Caki2 (cell line): ENCODE measurements at regions not wholly inside any gene's neighbourhood (a gene's known extent, or its start where the extent isn't known, plus 50 kb on each side); places are given as distances from the start of the nearest gene placed in this dataset.
A peak's percentile ranks its signal among the peaks of the same experiment; 100 is the strongest.

Experiments used
- DNase-seq: peaks from one replicate; pipeline ENCODE4 v3.0.0-alpha.2; 2015; ENCODE audit warnings: low read depth
- in situ Hi-C: cut with HindIII; loops from 2 replicates; pipeline ENCODE4 v1.10.0; 2016; ENCODE audit warnings: low sequenced_read_pairs, low pct_unique_long_range_greater_than_20kb, mixed read lengths

GRCh38 chr13:31631071-31631470 is 108.3 kb upstream of the RXFP2 start:
- no peak for DNase-seq
- in situ Hi-C loops: no loop called here

DNA sequence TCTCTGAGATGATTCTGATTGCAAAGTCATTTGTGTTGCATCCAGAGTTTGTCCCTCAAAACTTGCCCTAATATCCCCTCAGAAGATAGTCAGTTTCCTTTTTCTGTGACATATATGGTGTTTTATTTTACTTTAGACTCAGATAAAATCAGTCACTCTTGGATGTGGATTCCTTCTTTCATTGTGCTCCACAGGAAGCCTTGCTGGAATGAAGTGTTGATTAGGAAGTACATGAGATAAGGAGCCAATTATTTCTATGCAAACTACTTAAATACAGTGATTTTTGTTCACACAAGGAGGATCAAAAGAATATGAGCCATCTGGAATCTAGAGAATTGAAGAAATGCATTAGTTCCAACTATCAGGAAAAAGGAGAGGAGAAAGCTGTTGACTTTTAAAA is 107.6 kb upstream of the RXFP2 start:
- in situ Hi-C loops: no loop called here

DNA sequence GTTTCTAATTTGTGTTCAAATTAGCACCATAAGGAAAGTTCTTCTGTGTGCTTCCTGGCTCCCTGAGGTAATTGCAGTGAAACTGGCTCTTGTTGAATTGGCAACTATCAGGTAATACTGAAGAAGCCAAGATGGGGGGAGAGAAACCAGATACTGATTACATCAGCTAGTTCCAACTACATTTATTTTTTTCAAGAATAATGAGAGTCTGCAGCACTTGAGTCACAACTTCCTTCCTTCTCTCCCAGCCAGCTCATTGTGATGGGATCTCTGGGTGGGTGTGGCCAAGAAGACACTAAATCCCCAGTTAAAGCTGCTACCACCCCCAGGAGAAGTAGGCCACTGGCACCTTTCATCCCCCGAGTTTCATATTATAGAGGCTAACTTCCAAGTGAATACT is 100.7 kb upstream of the RXFP2 start:
- in situ Hi-C loops: no loop called here
- DNase-seq: no peak

More for the DNA sequence above, 107.6 kb upstream of the RXFP2 start:
- DNase-seq: no peak

DNA sequence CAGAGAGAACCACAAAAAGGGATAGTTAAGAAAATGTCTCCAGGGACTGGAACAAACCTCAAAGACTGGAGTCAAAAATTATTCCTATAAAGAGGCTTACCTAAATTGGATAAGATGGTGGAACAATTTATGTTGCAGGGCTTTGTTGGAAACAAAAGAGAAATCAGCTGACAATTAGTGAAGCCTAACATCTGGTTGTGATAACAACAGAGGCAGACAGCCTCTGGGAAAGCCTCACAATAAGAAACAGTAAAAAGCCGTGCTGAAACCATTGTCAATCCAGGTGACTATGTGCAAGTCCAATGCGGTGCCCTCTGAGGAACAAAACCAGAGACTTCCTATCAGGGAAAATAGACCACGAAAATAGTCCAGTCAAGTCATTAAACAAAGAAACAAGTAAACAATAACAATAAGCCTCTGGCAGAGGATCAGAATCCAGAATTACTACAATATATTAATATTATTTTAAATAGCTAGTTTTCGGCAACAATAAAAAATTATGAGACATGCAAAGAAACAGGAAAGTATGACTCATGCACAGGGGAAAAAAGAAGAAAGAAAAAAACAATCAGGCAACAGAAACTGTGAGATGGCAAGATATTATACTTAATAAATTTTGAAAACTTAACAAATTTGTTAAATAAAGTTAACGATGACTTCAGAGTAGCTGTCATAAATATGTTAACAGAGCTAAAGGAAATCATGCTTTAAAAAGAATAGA is 99.7 kb upstream of the RXFP2 start:
- no peak for DNase-seq
- in situ Hi-C loops: no loop called here

- DNase-seq: no peak
- in situ Hi-C loops: no loop called here
Measured at GRCh38 chr13:31649766-31650165, 89.6 kb upstream of the RXFP2 start.

DNA sequence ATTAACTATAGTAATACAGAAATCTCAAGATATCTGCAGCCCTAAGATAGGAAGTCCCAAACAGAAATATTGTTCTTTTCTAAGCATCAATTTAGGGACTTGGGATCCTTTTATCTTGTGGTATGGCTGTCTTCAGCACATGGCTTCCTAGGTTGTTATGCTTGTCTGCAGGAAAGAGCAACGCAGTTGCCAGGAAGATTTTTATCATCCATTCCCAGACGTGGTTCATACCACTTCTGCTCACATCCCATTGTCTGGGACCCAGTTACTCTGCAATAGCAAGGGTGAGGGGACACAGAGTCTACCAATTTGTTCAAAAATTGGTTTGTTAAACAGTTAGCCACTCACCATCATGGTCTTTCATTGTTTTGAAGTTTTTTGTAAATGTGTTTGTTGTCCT is 85.6 kb upstream of the RXFP2 start:
- DNase-seq: no peak

GRCh38 chr13:31663880-31664585 is 75.3 kb upstream of the RXFP2 start:
- in situ Hi-C loops: no loop called here
- no peak for DNase-seq

More for the DNA sequence above, 85.6 kb upstream of the RXFP2 start:
- in situ Hi-C loops: no loop called here

GRCh38 chr13:31670831-31671617 is 68.3 kb upstream of the RXFP2 start:
- peak; percentile 1 for DNase-seq
- in situ Hi-C loops: no loop called here

- no peak for DNase-seq
- in situ Hi-C loops: no loop called here
Measured at GRCh38 chr13:31674051-31674450, 65.3 kb upstream of the RXFP2 start.

DNA sequence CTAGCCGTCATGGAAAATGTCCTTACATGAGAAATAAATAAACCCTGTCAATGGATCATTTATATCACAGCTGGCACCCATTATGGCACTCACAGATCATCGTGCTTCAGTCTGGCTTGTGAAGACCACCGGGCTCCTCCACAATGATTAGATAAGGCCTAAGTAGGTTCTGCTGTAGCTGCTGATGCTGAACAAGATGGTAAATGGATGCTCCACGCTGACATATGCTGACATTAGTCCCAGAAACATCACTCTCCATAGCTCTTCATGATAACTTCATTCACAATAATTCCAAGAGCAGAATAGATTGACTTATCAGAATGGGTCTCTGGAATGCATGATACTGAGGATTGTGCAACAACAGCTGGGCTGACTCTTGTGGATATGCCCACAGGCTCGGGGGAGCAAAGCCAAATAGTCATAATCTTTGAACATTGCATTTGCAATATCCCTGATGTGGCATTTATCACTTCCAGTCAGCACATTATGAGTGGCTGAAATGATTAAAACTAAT is 63.8 kb upstream of the RXFP2 start:
- in situ Hi-C loops: no loop called here
- no peak for DNase-seq

GRCh38 chr13:31681133-31681532 is 58.2 kb upstream of the RXFP2 start:
- in situ Hi-C loops: no loop called here
- DNase-seq: no peak

GRCh38 chr13:31684466-31684865 is 54.9 kb upstream of the RXFP2 start:
- in situ Hi-C loops: no loop called here
- DNase-seq: no peak

DNA sequence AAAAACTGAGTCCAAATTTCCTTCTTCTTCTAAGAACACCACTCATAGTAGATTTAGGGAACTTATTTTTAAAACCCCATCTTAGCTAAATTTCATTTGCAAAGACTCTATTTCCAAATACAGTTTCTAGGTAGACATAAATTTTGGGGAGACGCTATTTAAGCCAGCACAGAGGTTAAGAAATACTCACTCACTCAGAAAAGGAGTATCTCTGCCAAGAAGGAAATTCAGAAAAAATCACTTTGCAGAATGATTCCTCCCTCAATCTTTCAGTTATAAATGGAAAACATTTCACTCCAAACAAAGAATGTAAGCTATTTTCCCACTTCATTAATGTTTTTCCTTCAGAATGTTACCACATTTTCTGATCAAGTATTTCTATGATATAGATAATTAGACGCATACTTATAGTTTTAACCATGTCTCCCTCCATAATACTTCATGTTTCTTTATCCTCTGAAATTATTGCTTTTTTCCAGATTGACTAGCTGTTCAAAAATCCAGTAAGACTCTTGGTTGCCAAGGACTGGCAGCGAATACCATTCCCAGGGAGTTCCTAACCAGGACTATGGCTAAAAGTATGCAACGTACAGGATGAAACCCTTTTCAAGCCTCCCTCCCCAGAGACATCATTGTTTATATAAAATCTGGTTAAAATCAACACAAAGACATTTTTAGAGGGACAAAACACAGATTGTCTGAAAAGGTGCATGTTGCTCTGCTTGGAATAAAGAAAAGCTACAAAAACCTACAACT is 52.5 kb upstream of the RXFP2 start:
- in situ Hi-C loops: no loop called here
- no peak for DNase-seq
